Transverse colon (tissue), 4 donors: ENCODE measurements at regions not wholly inside any gene's neighbourhood (a gene's known extent, or its start where the extent isn't known, plus 50 kb on each side); places are given as distances from the start of the nearest gene placed in this dataset.

ENCODE experiments used
- DNase-seq: peaks from one replicate; pipeline ENCODE4 v3.0.0-alpha.2; 2019
- H3K27ac ChIP-seq, 4 donors: fragments of 200-600 bp; sonication (generic); 2 replicates each; pipeline ENCODE4 v1.5.1; 2016 to 2018; ENCODE audit warnings: inconsistent platforms in 4 of 4
- H3K27me3 ChIP-seq: fragments of 200-600 bp; sonication (generic); 2 replicates; pipeline ENCODE4 v1.5.1; 2017; ENCODE audit warnings: inconsistent platforms
- H3K36me3 ChIP-seq, 4 donors: fragments of 200-600 bp; sonication (generic); 2 replicates each; pipeline ENCODE4 v1.5.1; 2017 to 2019; ENCODE audit warnings: inconsistent platforms in 4 of 4
- H3K4me1 ChIP-seq, 4 donors: fragments of 200-600 bp; sonication (generic); 2 replicates each; pipeline ENCODE4 v1.5.1; 2017 to 2020; ENCODE audit warnings: inconsistent platforms in 4 of 4
- H3K4me3 ChIP-seq, 4 donors: fragments of 200-600 bp; sonication (generic); 1 replicate in 1 of 4; 2 replicates in 3 of 4; pipeline versions ENCODE4 v1.5.1 to v1.6.1; 2017 to 2019; ENCODE audit warnings: inconsistent platforms in 4 of 4
- H3K9me3 ChIP-seq, 2 donors: fragments of 200-600 bp; sonication (generic); 2 replicates each; pipeline ENCODE4 v1.5.1; 2017 to 2019; ENCODE audit warnings: inconsistent platforms in 2 of 2
- EP300 ChIP-seq: sonication (generic); formaldehyde crosslinking; IDR thresholded peaks from one replicate; pipeline ENCODE4 v1.6.1; 2017; ENCODE audit warnings: antibody characterized with exemption, low read depth
- POLR2A ChIP-seq: fragments of 450-650 bp; IDR thresholded peaks from one replicate; pipeline ENCODE4 v1.6.1; 2016; ENCODE audit warnings: antibody characterized with exemption, mild to moderate bottlenecking, moderate library complexity
- POLR2AphosphoS5 ChIP-seq, 3 donors: sonication (generic); formaldehyde crosslinking; IDR thresholded peaks; one replicate each; pipeline ENCODE4 v1.6.1; 2016; ENCODE audit warnings: antibody characterized with exemption in 3 of 3
- WGBS, 2 donors: methylation state at CpG; one replicate each; pipeline ENCODE4 v1.1.5; 2018; ENCODE audit warnings: low coverage in 1 of 2; 5-methylcytosine and 5-hydroxymethylcytosine counted together
- in situ Hi-C, 4 donors: fragments of 200-750 bp; cut with MboI; loops; one replicate each; pipeline versions ENCODE4 v1.15.0 to v1.15.1; 2017; ENCODE audit warnings: low sequenced_read_pairs in 3 of 4, low pct_ligation_motif_present in 1 of 4, low pct_unique_long_range_greater_than_20kb in 1 of 4
- intact Hi-C: fragments of 100-400 bp; cut with DNase I; formaldehyde crosslinking; loops from one replicate; pipeline ENCODE4 v1.15.1; 2023; ENCODE audit warnings: low total_unique reads
- TF ChIP-seq, protein P1 (sequence below), 5 experiments: fragments of 200-600 bp in 3 of 5; fragments of 450-650 bp in 2 of 5; sonication (generic) in 3 of 5; IDR thresholded peaks; 1 replicate in 2 of 5; 2 replicates in 3 of 5; pipeline ENCODE4 v1.5.1; 2016 to 2017; ENCODE audit warnings: antibody characterized with exemption in 5 of 5, inconsistent platforms in 3 of 5, mild to moderate bottlenecking in 2 of 5, moderate library complexity in 1 of 5

DNA sequence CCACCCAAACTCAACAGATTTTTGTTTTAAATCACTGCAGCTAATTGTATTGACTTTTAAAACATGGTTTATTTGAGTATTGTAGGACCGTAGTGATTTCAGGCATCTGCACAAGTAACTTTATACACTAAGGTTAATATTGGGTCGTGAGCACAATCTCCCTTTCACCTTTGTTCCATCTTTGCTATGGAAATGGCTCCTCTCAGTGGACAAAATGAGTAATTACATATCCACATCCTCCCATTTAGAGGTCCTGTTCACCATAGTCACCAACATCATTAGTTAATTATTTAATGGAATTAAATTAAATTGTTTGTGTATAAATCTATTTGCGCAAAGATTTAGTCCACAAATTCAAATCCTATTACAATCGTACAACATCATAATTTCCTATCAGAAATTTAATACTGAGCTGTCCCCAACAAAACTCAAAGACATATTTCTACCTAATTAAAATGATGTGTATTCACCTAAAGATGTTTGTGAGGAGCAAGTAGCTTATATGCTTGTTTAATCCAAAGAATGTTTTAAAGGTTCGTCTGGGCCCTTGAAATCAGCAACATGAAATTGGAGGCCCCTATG, 173.0 kb upstream of the DAPK1 start:
- intact Hi-C loops (loop anchor here (5.0 kb wide), 3 partner anchors 377 to 892 kb away; partner anchors contain the start of gene GAS1), in situ Hi-C loops (loop anchor here (10.0 to 25.0 kb wide), 4 partner anchors 362 to 910 kb away; no protein-coding TSS in a partner anchor)
- Histone ChIP-seq H3K27ac (no peak overlapping the region), H3K4me1 (no peaks in the 10 kb centered on the region), H3K27me3 (peaks cover 7% of the 10 kb centered on the region), H3K9me3 (no peaks in the 10 kb centered on the region), H3K36me3 (no peaks in the 10 kb centered on the region), H3K4me3 (no peak overlapping the region)
- no peak for DNase-seq
- TF ChIP-seq EP300 (no peak), POLR2A (no peak), POLR2AphosphoS5 (IDR thresholded peaks at IDR 0.05) (no peak)
- TF ChIP-seq, protein P1, sequence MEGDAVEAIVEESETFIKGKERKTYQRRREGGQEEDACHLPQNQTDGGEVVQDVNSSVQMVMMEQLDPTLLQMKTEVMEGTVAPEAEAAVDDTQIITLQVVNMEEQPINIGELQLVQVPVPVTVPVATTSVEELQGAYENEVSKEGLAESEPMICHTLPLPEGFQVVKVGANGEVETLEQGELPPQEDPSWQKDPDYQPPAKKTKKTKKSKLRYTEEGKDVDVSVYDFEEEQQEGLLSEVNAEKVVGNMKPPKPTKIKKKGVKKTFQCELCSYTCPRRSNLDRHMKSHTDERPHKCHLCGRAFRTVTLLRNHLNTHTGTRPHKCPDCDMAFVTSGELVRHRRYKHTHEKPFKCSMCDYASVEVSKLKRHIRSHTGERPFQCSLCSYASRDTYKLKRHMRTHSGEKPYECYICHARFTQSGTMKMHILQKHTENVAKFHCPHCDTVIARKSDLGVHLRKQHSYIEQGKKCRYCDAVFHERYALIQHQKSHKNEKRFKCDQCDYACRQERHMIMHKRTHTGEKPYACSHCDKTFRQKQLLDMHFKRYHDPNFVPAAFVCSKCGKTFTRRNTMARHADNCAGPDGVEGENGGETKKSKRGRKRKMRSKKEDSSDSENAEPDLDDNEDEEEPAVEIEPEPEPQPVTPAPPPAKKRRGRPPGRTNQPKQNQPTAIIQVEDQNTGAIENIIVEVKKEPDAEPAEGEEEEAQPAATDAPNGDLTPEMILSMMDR (IDR thresholded peaks at IDR 0.05) = peak; percentile 73 to 87 (median 79)
- 0 to 4% methylated on average over 4 to 5 of the region's 5 CpGs for WGBS, 2 donors

DNA sequence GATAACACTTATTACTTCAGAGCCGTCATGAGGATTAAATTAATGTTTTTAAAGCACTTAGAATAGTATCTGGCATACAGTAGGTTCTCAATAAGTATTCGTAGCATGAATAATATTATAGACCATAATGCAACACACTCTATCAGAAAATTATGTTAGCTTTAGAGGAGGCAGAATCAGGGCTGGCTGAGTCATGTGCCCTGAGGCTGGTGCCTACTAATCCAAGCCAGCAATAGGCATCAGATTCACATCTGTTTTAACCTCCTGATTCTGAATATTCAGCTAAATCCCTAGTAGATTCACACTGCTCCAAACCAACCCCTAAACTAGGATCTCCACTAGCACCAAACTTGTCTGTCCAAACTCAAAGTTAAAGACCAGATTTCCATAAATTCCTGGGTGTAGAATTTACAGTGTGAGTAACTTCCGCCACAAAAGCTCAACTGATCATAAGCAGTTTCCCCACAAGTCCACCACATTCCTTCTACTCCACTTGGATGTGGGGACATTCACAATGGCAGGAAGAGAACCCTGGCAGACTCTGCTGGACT, 170.0 kb upstream of the DAPK1 start:
- intact Hi-C loops = loop anchor here (5.0 kb wide), 1 partner anchor 840 kb away; no protein-coding TSS in a partner anchor
- WGBS, 2 donors = 52 to 62% methylated on average over 2 to 3 of the region's 3 CpGs
- in situ Hi-C loops = loop anchor here in 2 of 4 donors (10.0 kb wide), 2 partner anchors 893 to 913 kb away; no protein-coding TSS in a partner anchor
- peaks cover 9 to 14% of the 10 kb centered on the region in 2 donors for H3K9me3 ChIP-seq
- H3K36me3 ChIP-seq = no peaks in the 10 kb centered on the region
- no peak overlapping the region for H3K4me3 ChIP-seq
- DNase-seq = no peak
- no peaks in the 10 kb centered on the region for H3K4me1 ChIP-seq
- TF ChIP-seq, protein P1 (IDR thresholded peaks at IDR 0.05) = no peak
- TF ChIP-seq EP300 = no peak
- TF ChIP-seq POLR2A = no peak
- TF ChIP-seq POLR2AphosphoS5 (IDR thresholded peaks at IDR 0.05) = no peak
- no peak overlapping the region for H3K27ac ChIP-seq
- H3K27me3 ChIP-seq = peaks cover 12% of the 10 kb centered on the region

DNA sequence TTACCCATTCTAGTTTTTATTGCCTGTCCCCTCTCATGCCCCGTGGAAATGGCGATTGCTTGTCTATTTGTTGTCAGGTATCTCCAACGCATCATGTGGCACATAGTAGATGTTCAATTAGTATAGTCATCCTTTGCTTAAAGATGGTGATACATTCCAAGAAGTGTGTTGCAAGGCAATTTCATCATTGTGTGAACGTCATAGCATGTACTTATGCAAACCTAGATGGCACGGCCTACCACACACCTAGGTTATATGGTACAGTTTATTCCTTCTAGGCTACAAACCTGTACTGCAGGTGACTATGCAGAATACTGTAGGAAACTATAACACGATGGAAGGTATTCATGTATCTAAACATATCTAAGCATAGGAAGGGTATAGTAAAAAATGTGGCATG, 163.9 kb upstream of the DAPK1 start:
- Histone ChIP-seq H3K9me3 (peaks cover 9 to 14% of the 10 kb centered on the region in 2 donors), H3K27ac (no peak overlapping the region), H3K4me3 (no peak overlapping the region), H3K36me3 (no peaks in the 10 kb centered on the region), H3K27me3 (peaks cover 23% of the 10 kb centered on the region), H3K4me1 (peaks cover 0 to 12% (median 5%) of the 10 kb centered on the region in 4 donors)
- DNase-seq = no peak
- 88 to 90% methylated on average over 4 to 6 of the region's 6 CpGs for WGBS, 2 donors
- intact Hi-C loops = no loop called here
- in situ Hi-C loops = loop anchor here in 1 of 4 donors (10.0 kb wide), 1 partner anchor 341 kb away; no protein-coding TSS in a partner anchor
- TF ChIP-seq EP300 = no peak

DNA sequence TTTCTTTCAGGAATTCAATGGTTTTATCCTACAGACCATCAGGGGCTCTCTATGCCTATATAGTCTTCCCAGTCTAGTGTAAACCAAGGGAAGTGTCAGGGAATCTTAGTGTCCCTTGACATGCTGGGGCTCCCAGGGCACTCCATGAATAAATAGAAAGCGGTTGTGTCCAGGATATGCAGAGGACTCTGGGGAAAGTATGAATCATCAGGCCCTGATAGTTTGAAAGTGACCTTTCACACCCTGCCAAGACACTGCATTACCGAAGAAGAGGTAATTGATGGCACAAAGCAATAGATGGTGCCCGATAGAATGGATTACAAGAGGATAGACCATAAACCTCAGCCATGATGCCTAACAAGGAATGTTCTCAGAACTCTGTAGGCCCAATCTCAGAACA, 163.3 kb upstream of the DAPK1 start:
- intact Hi-C loops = no loop called here
- WGBS, 2 donors = 57 to 84% methylated on average over 3 of the region's 3 CpGs
- no peak for DNase-seq
- Histone ChIP-seq H3K4me1 (peaks cover 0 to 12% (median 5%) of the 10 kb centered on the region in 4 donors), H3K9me3 (peaks cover 9 to 14% of the 10 kb centered on the region in 2 donors), H3K4me3 (no peak overlapping the region), H3K27me3 (peaks cover 23% of the 10 kb centered on the region), H3K27ac (no peak overlapping the region), H3K36me3 (no peaks in the 10 kb centered on the region)
- no peak for TF ChIP-seq POLR2AphosphoS5 (IDR thresholded peaks at IDR 0.05)
- no peak for TF ChIP-seq POLR2A
- TF ChIP-seq, protein P1 (IDR thresholded peaks at IDR 0.05) = no peak
- no peak for TF ChIP-seq EP300
- in situ Hi-C loops = loop anchor here in 1 of 4 donors (10.0 kb wide), 1 partner anchor 340 kb away; no protein-coding TSS in a partner anchor
